Lower leg skin (tissue), 4 donors: ENCODE measurements at regions not wholly inside any gene's neighbourhood (a gene's known extent, or its start where the extent isn't known, plus 50 kb on each side); places are given as distances from the start of the nearest gene placed in this dataset.

Experiments
- DNase-seq, 2 donors: peaks; one replicate each; pipeline ENCODE4 v3.0.0-alpha.2; 2019; ENCODE audit warnings: low spot score in 2 of 2
- H3K4me3 ChIP-seq: fragments of 200-600 bp; sonication (generic); 2 replicates; pipeline ENCODE4 v1.5.1; 2017; ENCODE audit warnings: mild to moderate bottlenecking, low read depth; ENCODE audit not compliant: poor library complexity, severe bottlenecking
- POLR2A ChIP-seq, 2 donors: fragments of 450-650 bp; IDR thresholded peaks; one replicate each; pipeline ENCODE4 v1.6.1; 2016 to 2017; ENCODE audit warnings: antibody characterized with exemption in 2 of 2, mild to moderate bottlenecking in 1 of 2, moderate library complexity in 1 of 2
- WGBS, 2 donors: methylation state at CpG; one replicate each; pipeline ENCODE4 v1.1.5; 2018; 5-methylcytosine and 5-hydroxymethylcytosine counted together
- intact Hi-C: fragments of 100-400 bp; cut with DNase I; formaldehyde crosslinking; loops from one replicate; pipeline ENCODE4 v1.15.0; 2023; ENCODE audit warnings: low total_unique reads
- TF ChIP-seq, protein P1 (sequence below), 3 donors: fragments of 450-650 bp; IDR thresholded peaks; one replicate each; pipeline ENCODE4 v1.5.1; 2016; ENCODE audit warnings: antibody characterized with exemption in 3 of 3, mild to moderate bottlenecking in 3 of 3, moderate library complexity in 2 of 3

DNA sequence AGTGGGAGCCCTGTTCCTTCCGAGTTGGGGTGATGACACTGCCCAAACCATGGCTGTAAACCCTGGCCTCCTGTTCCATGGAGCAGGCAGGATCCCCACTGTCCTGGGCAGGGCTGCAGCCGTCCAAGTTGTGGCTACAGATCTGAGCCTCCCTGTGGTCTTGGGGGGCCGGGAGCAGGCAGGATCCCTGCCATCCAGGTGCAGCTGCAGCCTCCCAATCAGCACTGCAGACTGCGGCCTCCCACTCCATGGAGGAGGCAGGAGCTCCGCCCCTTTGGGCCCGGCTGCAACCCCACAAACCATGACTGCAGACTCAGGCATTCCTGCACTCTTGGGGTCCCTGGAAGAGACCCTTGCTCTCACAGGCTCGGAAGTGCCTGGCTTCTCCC lies 872.1 kb upstream of the GJE1 start:
- TF ChIP-seq, protein P1, sequence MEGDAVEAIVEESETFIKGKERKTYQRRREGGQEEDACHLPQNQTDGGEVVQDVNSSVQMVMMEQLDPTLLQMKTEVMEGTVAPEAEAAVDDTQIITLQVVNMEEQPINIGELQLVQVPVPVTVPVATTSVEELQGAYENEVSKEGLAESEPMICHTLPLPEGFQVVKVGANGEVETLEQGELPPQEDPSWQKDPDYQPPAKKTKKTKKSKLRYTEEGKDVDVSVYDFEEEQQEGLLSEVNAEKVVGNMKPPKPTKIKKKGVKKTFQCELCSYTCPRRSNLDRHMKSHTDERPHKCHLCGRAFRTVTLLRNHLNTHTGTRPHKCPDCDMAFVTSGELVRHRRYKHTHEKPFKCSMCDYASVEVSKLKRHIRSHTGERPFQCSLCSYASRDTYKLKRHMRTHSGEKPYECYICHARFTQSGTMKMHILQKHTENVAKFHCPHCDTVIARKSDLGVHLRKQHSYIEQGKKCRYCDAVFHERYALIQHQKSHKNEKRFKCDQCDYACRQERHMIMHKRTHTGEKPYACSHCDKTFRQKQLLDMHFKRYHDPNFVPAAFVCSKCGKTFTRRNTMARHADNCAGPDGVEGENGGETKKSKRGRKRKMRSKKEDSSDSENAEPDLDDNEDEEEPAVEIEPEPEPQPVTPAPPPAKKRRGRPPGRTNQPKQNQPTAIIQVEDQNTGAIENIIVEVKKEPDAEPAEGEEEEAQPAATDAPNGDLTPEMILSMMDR (IDR thresholded peaks at IDR 0.05): no peak
- intact Hi-C loops: no loop called here
- DNase-seq: no peak
- H3K4me3 ChIP-seq: no peak overlapping the region
- 77 to 84% methylated on average over 3 to 6 of the region's 7 CpGs for WGBS, 2 donors

DNA sequence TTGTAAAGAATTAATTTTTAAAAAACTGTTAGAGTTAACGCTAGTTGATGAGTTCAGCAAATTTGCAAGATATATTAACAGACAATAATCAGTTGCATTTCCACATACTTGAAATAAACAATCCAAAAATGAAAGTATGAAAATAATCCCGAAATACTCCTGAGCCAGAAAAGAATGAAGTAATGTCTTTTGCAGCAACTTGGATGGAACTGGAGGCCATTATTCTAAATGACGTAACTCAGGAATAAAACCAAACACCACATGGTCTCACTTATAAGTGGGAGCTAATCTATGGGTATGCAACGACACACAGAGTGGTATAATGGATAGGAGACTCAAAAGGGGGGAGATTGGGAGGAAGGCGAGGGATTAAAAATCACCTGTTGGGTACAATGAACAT lies 872.9 kb upstream of the GJE1 start:
- TF ChIP-seq, protein P1 (IDR thresholded peaks at IDR 0.05): no peak
- TF ChIP-seq POLR2A (IDR thresholded peaks at IDR 0.05): no peak
- intact Hi-C loops: no loop called here
- H3K4me3 ChIP-seq: no peak overlapping the region
- 70 to 77% methylated on average over 5 of the region's 5 CpGs for WGBS, 2 donors
- no peak for DNase-seq

DNA sequence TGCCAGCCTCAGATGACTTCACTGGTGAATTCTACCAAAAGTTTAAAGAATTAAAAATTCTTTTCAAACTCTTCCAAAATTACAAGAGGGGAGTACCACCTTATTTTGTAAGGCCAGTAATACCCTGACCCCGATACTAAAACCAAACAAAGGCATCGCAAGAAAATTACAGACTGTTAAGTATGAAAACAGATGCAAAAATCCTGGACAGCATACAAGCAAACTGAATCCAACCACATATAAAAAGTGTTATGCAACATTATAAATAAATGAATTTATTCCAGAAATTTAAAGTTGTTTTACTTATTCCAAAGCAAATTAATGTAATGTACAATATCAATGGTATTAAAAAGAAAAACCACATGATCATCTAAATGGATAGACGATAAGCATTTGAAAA lies 873.6 kb upstream of the GJE1 start:
- no peak for DNase-seq
- intact Hi-C loops: no loop called here
- TF ChIP-seq, protein P1 (IDR thresholded peaks at IDR 0.05): no peak
- no peak for TF ChIP-seq POLR2A (IDR thresholded peaks at IDR 0.05)
- no peak overlapping the region for H3K4me3 ChIP-seq
- WGBS, 2 donors: 65 to 70% methylated on average over 3 of the region's 3 CpGs

DNA sequence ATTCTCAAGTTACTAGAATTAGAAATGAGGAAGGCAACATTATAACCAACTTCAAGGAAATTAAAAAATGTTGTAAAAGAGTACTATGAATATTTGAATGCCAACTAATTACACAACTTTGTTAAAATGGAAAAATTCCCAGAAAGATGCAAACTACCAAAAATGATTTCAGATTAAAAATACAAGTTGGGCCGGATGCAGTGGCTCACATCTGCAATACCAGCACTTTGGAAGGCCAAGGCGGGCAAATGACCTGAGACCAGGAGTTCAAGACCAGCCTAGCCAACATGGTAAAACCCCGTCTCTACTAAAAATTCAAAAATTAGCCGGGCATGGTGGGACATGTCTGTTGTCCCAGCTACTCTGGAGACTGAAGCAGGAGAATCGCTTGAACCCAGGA lies 874.2 kb upstream of the GJE1 start:
- no peak for DNase-seq
- no peak overlapping the region for H3K4me3 ChIP-seq
- no peak for TF ChIP-seq POLR2A (IDR thresholded peaks at IDR 0.05)
- TF ChIP-seq, protein P1 (IDR thresholded peaks at IDR 0.05): no peak
- WGBS, 2 donors: 69 to 72% methylated on average over 5 of the region's 5 CpGs
- intact Hi-C loops: no loop called here

DNA sequence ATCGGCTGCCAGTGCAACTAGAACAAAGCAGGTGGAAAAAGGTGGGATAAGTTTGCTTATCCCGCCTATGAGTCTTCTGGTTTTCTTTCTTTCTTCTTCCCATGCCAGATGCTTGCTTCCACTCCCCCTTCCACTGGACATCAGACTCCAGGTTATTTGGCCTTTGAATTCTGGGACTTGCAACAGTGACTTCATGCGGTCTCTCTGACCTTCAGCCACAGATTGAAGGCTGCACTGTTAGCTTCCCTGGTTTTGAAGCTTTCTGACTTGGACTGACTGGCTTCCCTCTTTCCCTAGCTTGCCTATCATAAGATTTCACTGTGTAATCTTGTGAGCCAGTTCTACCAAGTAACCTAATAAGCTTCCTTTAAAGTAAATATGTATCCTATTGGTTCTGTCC lies 878.4 kb upstream of the GJE1 start:
- intact Hi-C loops: no loop called here
- WGBS, 2 donors: 80 to 91% methylated on average over 3 of the region's 3 CpGs
- DNase-seq: no peak
- H3K4me3 ChIP-seq: no peak overlapping the region
- TF ChIP-seq, protein P1 (IDR thresholded peaks at IDR 0.05): no peak
- TF ChIP-seq POLR2A (IDR thresholded peaks at IDR 0.05): no peak

DNA sequence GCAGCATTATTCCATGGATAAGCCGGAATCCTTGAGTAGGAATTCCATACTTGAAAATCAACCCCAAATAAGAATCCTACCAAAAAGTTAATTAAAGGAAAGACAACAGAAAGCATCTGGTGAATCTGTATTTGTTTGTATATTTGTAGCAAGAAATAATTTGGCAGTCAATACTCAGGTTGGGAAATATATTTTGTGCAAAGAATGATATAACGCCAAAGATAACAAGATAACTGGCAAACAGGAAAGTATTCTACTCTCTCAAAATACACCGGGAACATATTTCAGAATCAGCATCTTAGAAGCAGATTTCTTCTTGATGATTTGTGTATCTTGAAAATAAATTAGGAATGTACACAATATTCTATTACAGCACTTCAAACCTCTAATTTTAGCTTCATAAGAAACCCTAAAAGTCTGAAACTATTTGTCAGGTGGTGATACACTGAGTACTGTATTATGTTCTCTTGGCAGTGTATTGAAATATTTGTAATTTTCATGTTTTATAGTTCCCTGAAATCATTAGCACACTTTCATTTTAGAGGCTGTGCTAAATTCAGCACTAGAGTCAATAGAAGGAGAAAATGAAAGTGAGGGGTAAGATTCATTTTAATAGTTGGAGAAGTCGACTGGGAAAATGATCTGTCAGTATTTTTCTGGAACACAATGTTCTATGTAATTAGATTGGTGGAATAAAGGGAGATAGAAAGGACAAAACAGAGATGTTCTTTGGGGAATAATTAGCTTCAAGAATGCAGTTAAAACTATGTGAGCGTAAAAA lies 879.7 kb upstream of the GJE1 start:
- 40 to 42% methylated on average over 5 of the region's 5 CpGs for WGBS, 2 donors
- H3K4me3 ChIP-seq: no peak overlapping the region
- intact Hi-C loops: no loop called here
- TF ChIP-seq POLR2A (IDR thresholded peaks at IDR 0.05): no peak
- TF ChIP-seq, protein P1 (IDR thresholded peaks at IDR 0.05): no peak
- no peak for DNase-seq
